NCI-H526 treated with DMSO at 0.1 percent for 48 hours (cell line): ENCODE measurements at regions not wholly inside any gene's neighbourhood (a gene's known extent, or its start where the extent isn't known, plus 50 kb on each side); places are given as distances from the start of the nearest gene placed in this dataset.

ENCODE experiments used
- DNase-seq: peaks from one replicate; lab custom pipeline; 2025; lab: John Stamatoyannopoulos, UW

GRCh38 chr6:8525370-8525769 is 90.0 kb upstream of the SLC35B3 start:
- DNase-seq, result no peak

GRCh38 chr6:8513174-8513573 is 77.8 kb upstream of the SLC35B3 start:
- DNase-seq, result no peak

DNA sequence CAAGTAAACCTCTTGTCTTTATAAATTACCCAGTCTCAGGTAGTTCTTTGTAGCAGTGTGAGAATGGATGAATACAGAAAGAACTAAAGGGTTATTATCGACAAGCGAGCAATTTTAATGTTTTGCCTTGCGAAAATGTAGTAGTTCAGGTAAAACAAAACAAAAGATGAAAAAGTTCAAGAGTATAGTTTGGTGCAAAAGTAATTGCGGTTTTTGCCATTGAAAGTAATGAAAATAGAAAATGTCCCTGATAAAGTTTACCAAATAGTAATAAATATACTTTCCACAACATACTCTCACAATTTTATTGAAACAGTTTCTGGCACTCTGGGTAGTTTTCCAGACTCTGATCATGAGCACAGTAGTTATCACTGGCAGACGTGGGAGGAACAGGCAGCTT is 71.9 kb upstream of the SLC35B3 start:
- no peak for DNase-seq

DNA sequence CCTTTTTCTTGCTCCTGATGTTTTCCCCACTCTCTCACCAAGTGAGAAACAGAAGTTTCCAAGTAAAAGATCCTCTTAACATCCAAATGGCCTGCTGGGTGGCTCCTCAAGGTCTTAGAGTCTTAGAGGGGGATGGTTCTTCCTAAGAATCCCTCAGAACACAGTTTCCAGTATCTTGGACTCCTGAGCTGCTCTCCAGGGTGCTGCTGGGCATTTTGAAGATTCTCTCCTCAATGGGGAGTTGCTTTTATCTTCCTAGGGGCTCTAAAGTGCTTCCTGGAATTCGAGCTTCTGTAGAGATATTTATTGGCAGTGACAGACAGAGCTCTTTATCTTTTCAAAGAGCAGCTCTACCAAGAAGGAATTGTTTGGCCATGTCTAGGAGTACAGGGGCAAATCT is 70.8 kb upstream of the SLC35B3 start:
- no peak for DNase-seq

DNA sequence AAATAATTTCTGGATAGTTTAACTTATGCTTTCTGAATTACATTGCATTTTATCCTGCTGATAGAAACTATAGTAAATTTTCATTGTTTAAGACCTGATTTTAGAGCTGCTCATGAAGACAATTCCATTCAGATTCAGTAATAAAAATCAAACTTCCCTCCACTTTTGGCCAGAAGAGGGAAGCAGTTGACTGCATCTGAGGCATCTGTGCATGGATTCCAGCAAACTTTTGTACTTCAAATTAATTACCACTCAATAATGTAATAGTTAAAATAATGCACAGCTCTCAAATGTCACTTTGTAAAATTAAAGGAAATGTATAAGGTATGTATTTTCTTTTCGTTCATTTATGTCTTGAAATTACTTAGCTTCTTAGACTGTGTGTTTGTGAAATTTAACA is 64.2 kb upstream of the SLC35B3 start:
- DNase-seq, result no peak

- DNase-seq, result no peak
Observed at GRCh38 chr6:8494730-8495129, 59.4 kb upstream of the SLC35B3 start.

GRCh38 chr6:8492536-8493133 is 57.3 kb upstream of the SLC35B3 start:
- DNase-seq, result no peak
